ENCODE measurements at regions not wholly inside any gene's neighbourhood (a gene's known extent, or its start where the extent isn't known, plus 50 kb on each side); places are given as distances from the start of the nearest gene placed in this dataset.

DNA sequence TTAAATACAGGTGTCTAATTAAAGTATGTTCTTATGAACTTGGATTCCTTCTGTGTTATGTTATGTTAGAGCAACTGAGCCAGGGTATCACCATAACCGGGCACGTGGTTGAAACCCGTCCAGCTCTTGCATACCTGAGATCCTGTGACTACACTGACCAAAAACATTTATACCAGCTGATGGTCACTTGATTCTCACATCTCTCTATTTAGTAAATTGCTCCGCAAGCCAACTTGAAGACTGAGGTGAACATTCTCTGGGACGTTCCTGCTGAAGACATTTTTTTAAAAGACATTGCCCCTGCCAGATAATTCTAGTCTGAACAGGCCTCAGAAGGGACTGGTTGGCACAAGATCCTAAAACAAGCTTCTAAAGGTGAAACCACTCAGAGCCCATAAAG lies 550.0 kb upstream of the DIPK2B start:
- no peak overlapping the region for H3K4me3 Mint-ChIP-seq (ENCODE audit: unreplicated experiment)
- intact Hi-C loops (cut with micrococcal nuclease), result loop anchor here (5.0 kb wide), 1 partner anchor 97 kb away; no protein-coding TSS in a partner anchor
- ChIA-PET POLR2A (interaction anchor here (0.6 to 19.2 kb wide), 11 partner anchors 8 to 239 kb away, joined by 3 to 408 read pairs (median 8); no protein-coding TSS in a partner anchor), CTCF (interaction anchor here (0.7 to 2.4 kb wide), 4 partner anchors 24 to 235 kb away, joined by 3 to 10 read pairs (median 4); no protein-coding TSS in a partner anchor)
- peak; percentile 61 for DNase-seq (ENCODE audit: unreplicated experiment)
- H3K27me3 Mint-ChIP-seq (ENCODE audit: insufficient read depth, unreplicated experiment), result peaks cover 22% of the 10 kb centered on the region
- no peaks in the 10 kb centered on the region for H3K9me3 Mint-ChIP-seq (ENCODE audit: unreplicated experiment)
- H3K27ac Mint-ChIP-seq (ENCODE audit: low read depth, unreplicated experiment), result peak overlapping the region; percentile 60
- TF ChIP-seq, protein P1, sequence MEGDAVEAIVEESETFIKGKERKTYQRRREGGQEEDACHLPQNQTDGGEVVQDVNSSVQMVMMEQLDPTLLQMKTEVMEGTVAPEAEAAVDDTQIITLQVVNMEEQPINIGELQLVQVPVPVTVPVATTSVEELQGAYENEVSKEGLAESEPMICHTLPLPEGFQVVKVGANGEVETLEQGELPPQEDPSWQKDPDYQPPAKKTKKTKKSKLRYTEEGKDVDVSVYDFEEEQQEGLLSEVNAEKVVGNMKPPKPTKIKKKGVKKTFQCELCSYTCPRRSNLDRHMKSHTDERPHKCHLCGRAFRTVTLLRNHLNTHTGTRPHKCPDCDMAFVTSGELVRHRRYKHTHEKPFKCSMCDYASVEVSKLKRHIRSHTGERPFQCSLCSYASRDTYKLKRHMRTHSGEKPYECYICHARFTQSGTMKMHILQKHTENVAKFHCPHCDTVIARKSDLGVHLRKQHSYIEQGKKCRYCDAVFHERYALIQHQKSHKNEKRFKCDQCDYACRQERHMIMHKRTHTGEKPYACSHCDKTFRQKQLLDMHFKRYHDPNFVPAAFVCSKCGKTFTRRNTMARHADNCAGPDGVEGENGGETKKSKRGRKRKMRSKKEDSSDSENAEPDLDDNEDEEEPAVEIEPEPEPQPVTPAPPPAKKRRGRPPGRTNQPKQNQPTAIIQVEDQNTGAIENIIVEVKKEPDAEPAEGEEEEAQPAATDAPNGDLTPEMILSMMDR (IDR thresholded peaks at IDR 0.05; ENCODE audit: unreplicated experiment), result no peak
- H3K4me1 Mint-ChIP-seq (ENCODE audit: insufficient read depth, unreplicated experiment), result peaks cover 22% of the 10 kb centered on the region
- peaks cover 36% of the 10 kb centered on the region for H3K36me3 Mint-ChIP-seq (ENCODE audit: insufficient read depth, unreplicated experiment)
- BruUV-seq (replicated peaks), result no TSS peak

DNA sequence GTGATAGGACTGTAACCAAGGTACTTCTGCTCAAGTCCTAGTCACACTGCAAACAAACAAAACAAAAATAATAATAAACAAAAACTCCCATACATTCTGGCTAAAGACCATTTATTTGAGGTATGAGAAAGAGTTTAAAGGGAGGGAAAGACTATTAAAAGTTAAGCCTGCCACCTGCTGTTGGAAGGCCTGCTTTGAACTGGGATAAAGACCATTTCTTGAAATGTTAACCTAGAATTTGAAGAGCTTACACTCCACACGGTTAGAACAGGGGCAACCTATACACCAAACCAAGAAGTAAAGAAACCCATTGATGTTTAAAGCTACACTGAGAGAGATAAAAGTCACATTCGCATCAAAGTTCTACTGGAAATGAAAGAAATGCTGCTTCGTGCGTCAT lies 548.7 kb upstream of the DIPK2B start:
- H3K4me3 Mint-ChIP-seq (ENCODE audit: unreplicated experiment), result no peak overlapping the region
- DNase-seq (ENCODE audit: unreplicated experiment), result no peak
- peaks cover 49% of the 10 kb centered on the region for H3K36me3 Mint-ChIP-seq (ENCODE audit: insufficient read depth, unreplicated experiment)
- POLR2A ChIA-PET, result interaction anchor here (0.9 to 19.2 kb wide), 6 partner anchors 10 to 427 kb away, joined by 3 to 408 read pairs (median 12); no protein-coding TSS in a partner anchor
- H3K27ac Mint-ChIP-seq (ENCODE audit: low read depth, unreplicated experiment), result peak overlapping the region; percentile 60
- TF ChIP-seq, protein P1 (IDR thresholded peaks at IDR 0.05; ENCODE audit: unreplicated experiment), result peak; percentile 41
- BruUV-seq (replicated peaks), result no TSS peak
- no peaks in the 10 kb centered on the region for H3K9me3 Mint-ChIP-seq (ENCODE audit: unreplicated experiment)
- intact Hi-C loops (cut with micrococcal nuclease), result loop anchor here (1.0 kb wide), 3 partner anchors 153 to 427 kb away; no protein-coding TSS in a partner anchor
- CTCF ChIA-PET, result interaction anchor here (0.6 to 2.4 kb wide), 3 partner anchors 20 to 234 kb away, joined by 3 to 10 read pairs (median 3); no protein-coding TSS in a partner anchor
- peaks cover 22% of the 10 kb centered on the region for H3K4me1 Mint-ChIP-seq (ENCODE audit: insufficient read depth, unreplicated experiment)
- H3K27me3 Mint-ChIP-seq (ENCODE audit: insufficient read depth, unreplicated experiment), result peaks cover 25% of the 10 kb centered on the region

DNA sequence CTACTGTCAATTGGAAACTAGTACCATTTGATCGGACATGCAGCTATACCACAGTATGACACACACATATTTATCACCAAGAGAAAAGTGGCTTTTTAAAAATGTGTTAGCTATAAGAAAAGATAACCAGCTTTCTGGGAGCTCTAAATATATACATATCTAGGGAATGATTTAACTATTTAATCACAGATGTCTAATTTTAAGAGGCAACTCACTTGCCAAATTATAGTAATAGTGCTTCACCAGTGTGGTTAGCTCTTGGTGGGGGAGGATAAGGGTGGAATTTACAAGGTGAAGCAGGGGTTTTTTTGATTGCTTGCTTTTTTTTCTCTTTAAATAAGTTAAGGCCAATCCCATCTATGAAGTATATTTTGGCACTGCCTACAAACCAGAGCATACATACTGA lies 547.7 kb upstream of the DIPK2B start:
- DNase-seq (ENCODE audit: unreplicated experiment), result no peak
- peaks cover 35% of the 10 kb centered on the region for H3K27me3 Mint-ChIP-seq (ENCODE audit: insufficient read depth, unreplicated experiment)
- TSS peak; percentile 77 for BruUV-seq (replicated peaks)
- peaks cover 26% of the 10 kb centered on the region for H3K4me1 Mint-ChIP-seq (ENCODE audit: insufficient read depth, unreplicated experiment)
- ChIA-PET POLR2A (interaction anchor here (0.7 to 19.2 kb wide), 10 partner anchors 12 to 627 kb away, joined by 3 to 408 read pairs (median 4); no protein-coding TSS in a partner anchor), CTCF (interaction anchor here (0.6 to 1.1 kb wide), 3 partner anchors 60 to 429 kb away, joined by 3 read pairs; no protein-coding TSS in a partner anchor)
- TF ChIP-seq, protein P1 (IDR thresholded peaks at IDR 0.05; ENCODE audit: unreplicated experiment), result no peak
- intact Hi-C loops (cut with micrococcal nuclease), result no loop called here
- peak overlapping the region; percentile 48 for H3K4me3 Mint-ChIP-seq (ENCODE audit: unreplicated experiment)
- peaks cover 59% of the 10 kb centered on the region for H3K36me3 Mint-ChIP-seq (ENCODE audit: insufficient read depth, unreplicated experiment)
- H3K27ac Mint-ChIP-seq (ENCODE audit: low read depth, unreplicated experiment), result peak overlapping the region; percentile 73
- no peaks in the 10 kb centered on the region for H3K9me3 Mint-ChIP-seq (ENCODE audit: unreplicated experiment)

DNA sequence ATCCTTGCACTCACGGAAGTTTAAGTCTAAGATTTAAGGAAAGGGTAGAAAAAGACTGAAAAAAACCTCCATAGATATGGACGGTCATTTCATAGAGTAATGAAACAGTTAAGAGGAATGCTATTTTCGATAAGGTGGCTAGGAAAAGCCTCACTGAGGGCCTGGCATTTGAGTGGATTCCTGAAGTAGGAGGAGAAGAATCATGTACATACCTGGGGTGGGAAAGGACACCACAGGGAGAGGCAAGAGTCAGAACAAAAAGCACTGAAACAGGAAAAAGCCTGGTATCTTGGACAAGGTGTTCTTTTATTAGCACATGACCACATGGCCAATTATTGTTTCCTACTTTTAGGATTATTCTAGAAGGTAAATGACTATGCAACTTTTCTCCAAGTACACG lies 547.2 kb upstream of the DIPK2B start:
- CTCF ChIA-PET, result interaction anchor here (0.6 to 1.1 kb wide), 3 partner anchors 60 to 428 kb away, joined by 3 read pairs; no protein-coding TSS in a partner anchor
- POLR2A ChIA-PET, result interaction anchor here (0.7 to 19.2 kb wide), 11 partner anchors 10 to 628 kb away, joined by 3 to 408 read pairs (median 3); no protein-coding TSS in a partner anchor
- no peak for DNase-seq (ENCODE audit: unreplicated experiment)
- intact Hi-C loops (cut with micrococcal nuclease), result no loop called here
- peak overlapping the region; percentile 73 for H3K27ac Mint-ChIP-seq (ENCODE audit: low read depth, unreplicated experiment)
- TF ChIP-seq, protein P1 (IDR thresholded peaks at IDR 0.05; ENCODE audit: unreplicated experiment), result no peak
- H3K4me1 Mint-ChIP-seq (ENCODE audit: insufficient read depth, unreplicated experiment), result peaks cover 27% of the 10 kb centered on the region
- H3K36me3 Mint-ChIP-seq (ENCODE audit: insufficient read depth, unreplicated experiment), result peaks cover 64% of the 10 kb centered on the region
- no TSS peak for BruUV-seq (replicated peaks)
- peaks cover 36% of the 10 kb centered on the region for H3K27me3 Mint-ChIP-seq (ENCODE audit: insufficient read depth, unreplicated experiment)
- H3K9me3 Mint-ChIP-seq (ENCODE audit: unreplicated experiment), result no peaks in the 10 kb centered on the region
- H3K4me3 Mint-ChIP-seq (ENCODE audit: unreplicated experiment), result peak overlapping the region; percentile 48
